VCaP (cell line): ENCODE measurements at regions not wholly inside any gene's neighbourhood (a gene's known extent, or its start where the extent isn't known, plus 50 kb on each side); places are given as distances from the start of the nearest gene placed in this dataset.
"Not testable (repeated sequence)": the region's sequence is repeated elsewhere in the genome, so short reads cannot be mapped to it uniquely, and the experiment has no call there.

Experiments used
- H3K27ac ChIP-seq: fragments of 450-650 bp; 2 replicates; pipeline ENCODE4 v1.5.1; 2017
- TF ChIP-seq, protein P1 (sequence below): fragments of 450-650 bp; conservative IDR thresholded peaks from 2 replicates; pipeline ENCODE4 v1.5.1; 2017; ENCODE audit warnings: mild to moderate bottlenecking, moderate library complexity

- no peak overlapping the region for H3K27ac ChIP-seq
- TF ChIP-seq, protein P1, sequence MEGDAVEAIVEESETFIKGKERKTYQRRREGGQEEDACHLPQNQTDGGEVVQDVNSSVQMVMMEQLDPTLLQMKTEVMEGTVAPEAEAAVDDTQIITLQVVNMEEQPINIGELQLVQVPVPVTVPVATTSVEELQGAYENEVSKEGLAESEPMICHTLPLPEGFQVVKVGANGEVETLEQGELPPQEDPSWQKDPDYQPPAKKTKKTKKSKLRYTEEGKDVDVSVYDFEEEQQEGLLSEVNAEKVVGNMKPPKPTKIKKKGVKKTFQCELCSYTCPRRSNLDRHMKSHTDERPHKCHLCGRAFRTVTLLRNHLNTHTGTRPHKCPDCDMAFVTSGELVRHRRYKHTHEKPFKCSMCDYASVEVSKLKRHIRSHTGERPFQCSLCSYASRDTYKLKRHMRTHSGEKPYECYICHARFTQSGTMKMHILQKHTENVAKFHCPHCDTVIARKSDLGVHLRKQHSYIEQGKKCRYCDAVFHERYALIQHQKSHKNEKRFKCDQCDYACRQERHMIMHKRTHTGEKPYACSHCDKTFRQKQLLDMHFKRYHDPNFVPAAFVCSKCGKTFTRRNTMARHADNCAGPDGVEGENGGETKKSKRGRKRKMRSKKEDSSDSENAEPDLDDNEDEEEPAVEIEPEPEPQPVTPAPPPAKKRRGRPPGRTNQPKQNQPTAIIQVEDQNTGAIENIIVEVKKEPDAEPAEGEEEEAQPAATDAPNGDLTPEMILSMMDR: no peak
Observed at GRCh38 chr10:52578871-52579405, 193.6 kb downstream of the MBL2 start.

DNA sequence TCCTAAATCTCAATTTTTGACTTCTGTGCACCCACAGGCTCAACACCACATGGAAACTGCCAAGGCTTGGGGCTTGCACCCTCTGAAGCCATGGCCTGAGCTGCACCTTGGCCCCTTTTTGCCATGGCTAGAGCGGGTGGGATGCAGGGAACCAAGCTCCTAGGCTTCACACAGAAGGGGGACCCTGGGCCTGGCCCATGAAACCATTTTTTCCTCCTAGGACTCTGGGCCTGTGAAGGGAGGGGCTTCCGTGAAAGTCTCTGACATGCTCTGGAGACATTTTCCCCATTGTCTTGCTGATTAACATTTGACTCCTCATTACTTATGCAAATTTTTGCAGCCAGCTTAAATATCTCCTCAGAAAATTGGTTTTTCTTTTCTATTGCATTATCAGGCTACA is 190.9 kb downstream of the MBL2 start:
- not testable (repeated sequence) for H3K27ac ChIP-seq

- TF ChIP-seq, protein P1: no peak
- no peak overlapping the region for H3K27ac ChIP-seq
Observed at GRCh38 chr10:52583336-52583735, 189.2 kb downstream of the MBL2 start.

DNA sequence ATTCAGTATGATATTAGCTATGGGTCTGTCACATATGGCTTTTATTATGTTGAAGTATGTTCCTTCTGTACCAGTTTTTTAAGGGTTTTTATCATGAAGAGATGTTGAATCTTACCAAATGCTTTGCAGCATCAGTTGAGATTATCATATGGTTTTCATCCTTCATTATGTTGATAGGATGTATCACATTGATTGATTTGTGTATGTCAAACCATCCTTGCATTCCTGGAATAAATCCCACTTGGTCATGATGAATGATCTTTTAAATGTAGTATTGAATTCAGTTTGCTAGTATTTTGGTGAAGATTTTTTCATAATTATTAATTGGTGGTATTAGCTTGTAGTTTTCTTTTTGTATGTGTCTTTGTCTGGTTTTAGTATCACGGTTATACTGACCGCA is 185.9 kb downstream of the MBL2 start:
- TF ChIP-seq, protein P1: no peak
- no peak overlapping the region for H3K27ac ChIP-seq

DNA sequence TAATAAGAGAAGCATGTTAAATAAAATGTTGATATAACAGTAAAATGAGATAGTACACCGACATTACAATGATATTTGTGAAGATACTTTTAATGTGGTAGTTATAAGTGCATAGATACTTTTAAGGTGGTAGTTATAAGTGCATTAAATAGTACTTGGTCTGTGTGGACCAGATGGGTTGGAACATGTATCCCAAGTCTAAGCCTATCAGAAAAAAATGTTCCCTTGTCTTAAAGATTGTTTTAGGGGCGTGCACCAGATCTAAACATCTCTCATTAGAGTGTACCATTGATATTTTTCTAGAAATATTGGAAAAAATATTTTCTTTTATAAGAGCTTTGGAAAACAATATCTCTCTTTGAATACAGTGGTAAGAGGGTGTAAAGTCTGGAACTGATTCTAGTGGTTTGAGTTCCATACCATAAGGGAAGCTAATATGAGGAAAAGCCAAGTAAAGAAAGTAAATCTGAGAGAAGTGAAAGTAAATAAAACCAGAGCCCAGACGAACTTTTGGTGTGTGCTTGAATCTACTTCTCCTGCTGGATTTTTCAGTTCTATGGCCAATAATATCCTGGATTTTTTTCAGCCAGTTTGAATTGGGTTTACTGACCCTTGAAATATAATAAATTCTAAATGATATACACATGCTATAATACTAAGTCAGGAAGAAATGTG is 175.3 kb downstream of the MBL2 start:
- H3K27ac ChIP-seq: no peak overlapping the region
- TF ChIP-seq, protein P1: no peak

DNA sequence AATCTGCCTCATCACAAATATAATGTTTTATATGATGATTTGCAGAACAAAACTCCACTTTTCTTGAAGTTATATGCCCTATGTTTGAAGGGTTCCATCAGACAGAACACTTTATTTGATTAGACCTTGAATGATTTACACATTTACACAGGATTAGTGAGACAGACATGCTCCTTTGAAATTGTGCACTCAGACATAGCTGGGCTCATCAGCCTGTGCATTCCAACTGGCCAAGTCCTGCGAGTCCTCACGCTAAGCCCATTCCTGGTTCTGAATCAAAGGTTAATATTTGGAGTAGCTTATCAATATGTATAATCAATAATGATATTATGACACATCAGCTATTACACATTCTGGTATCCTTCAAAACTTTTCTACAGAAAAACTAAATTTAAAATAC is 173.6 kb downstream of the MBL2 start:
- TF ChIP-seq, protein P1: no peak
- H3K27ac ChIP-seq: no peak overlapping the region

DNA sequence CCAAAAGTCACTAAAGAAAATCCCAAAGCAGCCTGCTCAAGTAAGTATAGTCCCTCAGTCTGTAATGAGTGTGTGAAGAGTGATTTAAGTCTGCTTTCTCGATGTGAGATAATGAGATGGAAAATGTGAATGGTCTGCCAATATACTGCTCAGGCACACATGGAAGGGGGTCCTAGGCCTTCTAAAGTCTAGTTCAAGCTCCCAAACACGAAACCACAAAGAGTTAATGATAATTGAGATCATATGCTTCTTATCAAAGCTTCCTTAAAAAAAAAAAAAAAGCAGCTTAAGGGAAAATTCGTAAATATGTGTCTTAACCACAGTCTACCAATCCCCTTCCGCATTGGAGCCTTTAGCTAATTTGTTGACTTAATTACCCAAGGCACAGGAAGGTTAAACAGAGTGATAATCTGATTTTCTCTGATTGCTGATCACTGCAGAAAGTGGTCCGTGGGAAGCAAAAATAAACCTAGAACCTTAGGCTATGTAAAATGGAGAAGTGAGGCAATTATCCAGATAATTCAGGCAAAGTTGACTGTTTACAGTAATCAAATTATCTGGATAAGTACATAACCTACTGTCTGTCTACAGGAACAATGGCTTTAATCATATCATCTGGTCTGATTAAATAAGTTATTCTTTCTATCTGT is 172.9 kb downstream of the MBL2 start:
- no peak overlapping the region for H3K27ac ChIP-seq
- TF ChIP-seq, protein P1: no peak

GRCh38 chr10:52604131-52604530 is 168.5 kb downstream of the MBL2 start:
- not testable (repeated sequence) for H3K27ac ChIP-seq
